OCI-LY7 (cell line): ENCODE measurements at regions not wholly inside any gene's neighbourhood (a gene's known extent, or its start where the extent isn't known, plus 50 kb on each side); places are given as distances from the start of the nearest gene placed in this dataset.

Experiments
- CTCF ChIP-seq: fragments of 200-600 bp; sonication (generic); conservative IDR thresholded peaks from 2 replicates; pipeline ENCODE4 v1.5.1; 2014; ENCODE audit warnings: mild to moderate bottlenecking, antibody characterized with exemption, low read length, moderate library complexity, mixed read lengths
- EZH2phosphoT487 ChIP-seq: fragments of 200-600 bp; sonication (generic); IDR thresholded peaks from 2 replicates; pipeline ENCODE4 v1.6.1; 2018; ENCODE audit warnings: low read depth, borderline replicate concordance, mild to moderate bottlenecking, mixed run types, antibody characterized with exemption, low read length, moderate library complexity, mixed read lengths

- TF ChIP-seq CTCF (no peak), EZH2phosphoT487 (no peak)
Observed at GRCh38 chr4:120403296-120403695, 336.6 kb upstream of the MAD2L1 start.
